Mucosa of gallbladder (tissue), 1 donor: ENCODE measurements at regions not wholly inside any gene's neighbourhood (a gene's known extent, or its start where the extent isn't known, plus 50 kb on each side); places are given as distances from the start of the nearest gene placed in this dataset.

ENCODE experiments used
- DNase-seq: peaks from one replicate; pipeline ENCODE4 v3.0.0-alpha.2; 2020; ENCODE audit warnings: low spot score
- donor health status: DM: no; HTN: no; CAD: no.

GRCh38 chr22:49241174-49241851 is 586.4 kb downstream of the BRD1 start:
- no peak for DNase-seq

DNA sequence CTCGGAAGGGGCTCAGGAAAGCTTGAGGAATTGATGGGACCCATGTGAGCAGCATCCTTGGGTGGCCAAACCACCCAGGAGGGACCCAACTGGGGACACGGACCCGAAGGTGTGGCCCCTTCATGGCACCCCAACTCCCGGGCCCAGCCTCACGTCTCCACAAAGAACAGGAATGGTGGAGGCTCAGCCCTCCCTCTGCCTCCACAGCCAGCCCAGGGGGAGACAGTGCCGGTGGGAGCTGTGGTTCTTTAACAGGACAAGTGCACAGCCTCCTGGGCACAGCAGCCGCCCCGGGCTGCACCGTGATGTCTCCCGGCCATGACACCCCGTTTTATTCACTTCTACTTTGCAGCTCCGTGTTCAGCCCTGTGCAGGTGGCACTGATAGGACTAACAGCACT is 587.2 kb downstream of the BRD1 start:
- no peak for DNase-seq

DNA sequence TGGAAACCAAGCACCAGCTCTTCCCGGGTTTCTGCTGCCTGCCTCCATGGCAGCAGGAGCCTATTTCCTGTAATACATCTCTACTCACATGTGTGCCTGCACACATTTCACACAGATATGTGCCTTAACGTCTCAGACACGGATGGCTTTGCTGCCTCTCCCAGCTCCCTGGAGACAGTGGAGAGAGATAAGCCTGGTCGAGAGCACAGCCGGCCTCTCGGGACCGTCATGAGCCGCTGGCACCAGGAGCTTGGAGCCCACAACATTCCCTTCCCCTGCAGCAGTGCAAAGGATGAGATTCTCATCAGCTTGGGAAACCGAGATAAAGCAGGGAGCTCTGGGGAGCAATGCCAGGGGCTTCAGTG is 587.7 kb downstream of the BRD1 start:
- no peak for DNase-seq

DNA sequence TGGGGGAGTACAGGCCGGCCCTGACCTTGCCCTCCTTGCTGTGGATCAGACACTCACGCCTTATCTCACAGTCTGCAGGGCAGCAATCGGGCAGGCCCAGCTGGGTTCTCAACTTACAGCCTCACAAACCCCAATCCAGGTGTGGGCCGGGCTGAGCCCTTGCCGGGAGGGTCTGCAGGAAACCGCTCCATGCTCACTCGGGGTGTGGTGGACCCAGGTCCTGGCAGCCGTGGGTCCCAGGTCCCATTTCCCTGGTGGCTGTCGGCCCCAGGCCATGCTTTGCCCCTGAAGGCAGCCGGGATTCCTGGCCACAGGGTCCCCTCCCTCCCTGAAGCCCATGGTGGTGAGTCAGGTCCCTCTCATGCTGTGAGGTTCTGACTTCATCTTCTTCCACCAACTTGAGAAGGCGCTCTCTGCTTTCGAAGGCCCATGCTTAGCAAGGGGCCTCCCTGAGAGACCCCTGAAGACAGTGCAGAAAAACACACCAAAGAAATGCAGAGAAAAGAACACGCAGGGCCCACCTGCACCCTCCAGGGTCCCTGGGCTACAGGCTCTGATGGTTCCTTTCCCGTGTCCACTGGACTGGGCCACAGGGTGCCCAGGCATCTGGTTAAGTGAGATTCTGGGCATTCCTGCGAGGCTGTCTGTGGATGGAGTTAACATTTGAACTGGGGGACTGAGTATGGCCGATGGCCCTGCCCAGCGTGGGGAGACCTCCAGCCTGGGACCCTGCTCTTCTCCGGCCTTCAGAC is 588.2 kb downstream of the BRD1 start:
- DNase-seq, result no peak

GRCh38 chr22:49238181-49239141 is 589.2 kb downstream of the BRD1 start:
- no peak for DNase-seq

- no peak for DNase-seq
Measured at GRCh38 chr22:49237703-49238102, 590.0 kb downstream of the BRD1 start.

DNA sequence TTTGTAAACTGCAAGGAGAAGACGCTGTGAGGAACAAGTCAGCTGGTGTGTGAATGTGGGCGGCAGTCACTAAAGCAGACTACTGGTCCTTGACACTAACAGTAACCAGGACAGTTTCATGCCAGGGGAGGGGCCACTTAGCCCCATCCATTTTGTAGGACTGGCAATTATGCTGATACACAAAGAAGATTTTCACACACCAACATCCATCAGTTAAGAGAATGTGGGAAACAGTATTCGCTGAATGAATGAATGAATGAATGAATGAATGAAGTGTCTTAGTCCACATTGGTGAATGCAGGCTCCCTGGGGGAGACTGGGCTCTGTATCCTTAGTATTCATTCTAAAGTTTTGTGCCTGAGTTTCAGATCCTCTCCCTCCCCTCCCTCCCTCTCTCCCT is 590.4 kb downstream of the BRD1 start:
- no peak for DNase-seq

DNA sequence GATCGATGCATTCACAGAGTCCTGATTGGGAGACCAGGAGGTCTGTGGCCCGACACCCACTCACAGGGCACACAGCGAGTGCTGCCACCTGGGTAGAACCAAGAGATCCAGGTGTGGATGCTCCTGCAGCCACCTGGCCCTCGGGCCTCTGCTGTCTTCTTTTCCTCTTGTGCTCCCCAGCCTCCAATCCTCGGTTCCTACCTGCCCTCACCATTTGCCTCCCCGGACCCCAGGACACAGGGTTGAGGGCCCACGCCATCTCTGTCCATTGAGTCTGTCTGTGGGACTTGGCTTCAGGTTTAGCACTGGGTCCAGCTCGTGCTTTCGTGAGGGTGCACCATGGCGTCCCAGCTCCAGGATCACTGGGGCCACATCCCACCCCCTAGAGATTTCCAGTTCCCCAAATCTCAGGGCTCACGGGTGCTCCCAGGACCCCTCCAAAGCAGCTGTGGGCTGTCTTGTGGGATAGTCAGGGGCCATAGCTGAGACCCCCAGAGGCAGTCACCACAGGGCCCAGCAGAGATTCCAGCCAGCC is 591.1 kb downstream of the BRD1 start:
- DNase-seq, result no peak

DNA sequence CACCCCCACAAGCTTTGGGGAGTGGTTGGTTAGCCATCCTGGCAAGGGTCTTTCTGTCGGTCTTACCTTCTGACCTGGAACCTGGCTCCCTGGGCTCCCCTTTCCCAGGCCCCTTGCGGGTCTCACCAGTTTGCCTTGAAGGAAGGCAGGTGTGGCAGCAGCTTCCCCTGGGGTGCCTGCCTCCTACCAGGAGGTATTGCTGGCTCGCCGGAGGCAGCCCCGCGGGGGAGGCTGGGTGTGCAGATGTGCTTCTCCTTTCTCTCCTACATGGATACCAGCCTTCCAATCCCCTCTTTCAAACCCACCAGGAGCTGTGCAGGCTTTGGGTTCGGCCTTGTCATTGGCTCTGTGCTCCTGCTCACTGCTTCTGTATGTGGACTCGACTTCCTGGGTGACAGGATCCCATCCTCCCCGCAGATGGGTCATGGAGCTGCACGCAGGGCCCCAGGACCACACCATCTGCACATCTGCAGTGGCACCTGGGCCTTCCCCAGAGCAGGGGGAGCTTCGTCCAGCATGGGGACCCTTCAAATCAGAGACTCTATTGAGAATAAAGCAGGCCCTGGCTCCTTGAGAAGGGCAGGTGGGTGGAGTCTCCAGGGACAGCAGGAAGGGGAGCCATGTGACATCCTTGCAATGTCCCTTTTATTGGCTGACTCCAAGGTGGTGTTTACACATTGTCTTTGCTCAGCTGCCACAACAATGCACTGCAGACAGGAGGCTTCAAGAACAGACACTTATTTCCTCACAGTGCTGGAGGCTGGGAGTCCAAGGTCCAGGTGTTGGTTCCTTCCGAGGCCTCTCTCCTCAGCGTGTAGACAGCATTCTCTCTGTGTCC is 592.0 kb downstream of the BRD1 start:
- peak; percentile 32 for DNase-seq

DNA sequence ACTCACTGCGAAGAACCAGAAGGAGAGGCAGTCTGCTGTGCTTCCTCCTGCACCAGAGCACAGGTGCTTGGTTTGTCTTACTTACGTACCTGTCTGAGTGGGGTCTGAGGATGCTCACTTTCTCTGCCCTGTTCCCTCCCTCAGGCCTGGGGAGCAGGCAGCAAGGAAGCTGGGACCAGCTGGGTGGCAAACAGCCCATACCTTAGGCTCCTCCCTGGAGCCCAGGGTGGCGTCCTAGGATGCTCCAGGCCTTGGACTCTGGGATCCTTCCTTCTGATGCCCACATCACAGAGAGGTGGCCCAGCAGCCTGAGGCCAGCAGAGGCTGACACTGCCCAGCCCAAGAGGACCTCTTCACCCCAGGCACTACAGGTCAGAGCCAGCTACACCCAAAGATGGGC is 593.2 kb downstream of the BRD1 start:
- DNase-seq, result peak; percentile 4

DNA sequence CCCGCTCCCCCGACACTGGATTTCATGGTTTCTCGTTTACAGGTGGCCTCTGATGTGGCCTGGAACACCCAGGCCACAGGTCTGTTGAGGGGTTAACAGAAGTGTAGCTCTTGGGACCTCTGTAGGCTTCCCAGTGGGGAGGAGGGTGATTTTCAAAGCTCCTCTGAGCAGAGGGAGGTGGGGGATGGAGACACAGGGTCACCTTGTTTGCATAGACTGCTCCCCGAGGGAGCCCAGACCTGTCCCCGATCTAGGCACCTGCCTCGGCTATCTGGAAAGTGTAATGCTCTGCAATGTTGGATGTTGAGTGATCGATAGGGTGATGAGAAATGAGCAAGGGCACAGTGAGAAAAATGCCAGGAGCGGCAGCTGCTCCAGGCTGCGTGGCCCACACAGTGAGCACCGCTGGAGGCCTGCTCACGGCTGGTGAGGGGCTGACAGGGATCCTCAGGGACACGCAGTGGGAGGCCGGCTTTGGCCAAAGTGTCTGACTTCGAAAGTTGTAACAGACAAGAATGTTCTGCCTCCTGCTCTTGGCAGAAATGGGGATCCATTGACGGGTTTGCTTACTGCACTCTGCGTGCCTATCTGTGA is 594.1 kb downstream of the BRD1 start:
- peak; percentile 7 for DNase-seq

DNA sequence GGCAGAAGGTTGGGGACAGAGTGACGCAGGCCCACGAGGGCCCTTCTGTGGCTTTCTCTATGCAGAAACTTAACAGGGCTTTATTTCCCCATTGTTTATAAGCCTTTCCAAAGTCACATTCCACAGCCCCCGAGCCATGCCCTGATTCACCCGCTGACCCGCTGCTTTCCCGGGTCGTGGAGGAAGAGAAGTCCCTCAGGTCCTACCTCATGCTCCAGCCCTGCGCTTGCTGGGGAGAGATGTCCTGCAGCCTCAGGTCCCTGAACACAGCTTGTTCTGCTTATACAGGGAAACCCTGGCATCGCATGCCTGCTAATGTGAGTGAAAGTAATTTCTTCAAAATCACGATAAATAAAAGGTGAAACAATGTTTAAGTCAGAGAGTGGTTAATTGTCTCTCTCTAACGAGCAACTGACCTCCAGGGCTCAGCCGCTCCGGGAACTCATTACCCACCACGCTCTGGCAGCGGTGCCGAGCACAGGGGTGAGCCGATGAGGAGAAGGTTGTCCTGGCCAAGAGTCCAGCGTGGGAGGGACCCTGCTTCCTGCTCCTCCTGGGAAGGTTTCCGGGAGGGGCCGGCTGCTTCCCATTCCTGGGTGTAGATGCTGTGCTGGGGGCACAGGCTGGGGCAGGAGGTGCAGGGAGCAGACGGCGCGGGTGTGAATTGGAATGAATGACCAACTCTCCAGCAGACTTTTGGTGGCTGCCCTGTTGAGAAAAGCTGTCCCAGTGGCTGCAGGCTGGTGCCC is 595.2 kb downstream of the BRD1 start:
- peak; percentile 6 for DNase-seq

DNA sequence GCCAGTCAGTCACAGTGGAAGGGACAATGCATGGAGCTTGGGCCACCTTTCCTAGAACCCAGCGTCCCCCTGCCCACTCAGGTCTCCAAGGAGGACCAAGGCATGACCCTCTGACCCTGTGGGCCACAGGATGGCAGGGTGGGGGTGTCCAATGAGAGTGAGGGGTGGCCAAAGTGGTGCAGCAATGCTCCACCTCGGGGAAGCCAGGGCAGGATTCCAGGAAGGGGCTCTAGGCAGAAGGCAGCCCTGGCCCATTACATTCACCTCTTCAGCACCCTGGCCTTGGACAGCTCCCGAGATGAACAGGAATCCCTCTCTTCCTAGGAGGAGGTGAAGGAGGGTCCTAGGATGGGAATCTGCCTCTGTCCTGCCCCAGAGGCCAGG is 597.5 kb downstream of the BRD1 start:
- peak; percentile 8 for DNase-seq

DNA sequence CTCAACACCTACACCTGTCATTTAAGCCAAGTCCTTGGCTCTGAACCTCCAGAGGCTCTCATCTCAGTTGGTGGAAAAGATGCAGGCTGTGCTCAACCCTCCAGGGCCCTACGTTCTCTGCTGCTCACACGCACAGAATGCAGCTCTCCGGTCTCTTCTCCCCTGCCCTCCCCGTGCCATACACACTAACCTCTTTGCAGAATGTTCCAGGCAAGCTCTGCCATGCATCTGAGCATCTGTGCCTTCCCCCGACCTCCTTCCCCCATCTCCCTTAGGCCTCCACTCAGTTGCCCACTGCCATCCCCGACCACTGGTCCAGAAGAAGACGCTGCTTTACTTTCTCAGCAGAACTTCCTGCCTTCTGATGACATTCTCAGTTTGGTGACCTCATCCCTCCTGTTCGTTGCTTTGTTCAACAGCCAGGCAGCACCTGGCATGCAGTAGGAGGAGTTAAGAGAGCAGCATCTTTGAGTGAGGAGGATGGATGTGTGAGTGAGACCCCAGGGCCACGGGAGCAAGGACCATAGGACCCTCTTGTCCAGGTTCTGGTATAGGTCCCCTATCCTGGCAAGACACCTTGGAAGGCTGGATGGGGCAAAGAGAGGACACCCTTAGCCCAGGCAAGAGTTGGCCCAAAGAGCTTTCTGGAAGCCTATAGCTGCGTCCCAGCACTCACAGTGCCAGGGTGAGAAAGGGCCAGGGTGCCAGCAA is 598.0 kb downstream of the BRD1 start:
- no peak for DNase-seq

- peak; percentile 4 for DNase-seq
Measured at GRCh38 chr22:49228431-49229037, 599.1 kb downstream of the BRD1 start.

DNA sequence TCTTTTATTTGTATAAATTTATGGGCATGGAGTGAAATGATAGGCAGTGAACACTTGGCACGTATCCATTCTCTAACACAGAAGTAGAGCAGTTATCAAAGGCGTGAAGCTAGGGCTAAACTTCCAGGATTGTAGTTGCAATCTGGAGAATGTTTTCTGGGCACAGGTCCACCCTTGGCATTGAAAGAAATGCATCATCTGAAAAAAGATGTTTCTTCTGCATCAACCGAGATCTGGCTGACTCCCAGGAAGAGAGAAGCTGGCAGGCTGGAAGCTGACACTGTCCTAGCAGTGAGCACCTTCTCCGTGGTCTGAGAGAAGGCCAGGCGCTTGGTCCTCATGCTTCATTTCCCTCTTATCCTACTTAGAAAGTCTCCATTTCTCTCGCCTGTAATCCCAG is 600.0 kb downstream of the BRD1 start:
- DNase-seq, result peak; percentile 7

- no peak for DNase-seq
Measured at GRCh38 chr22:49226096-49226495, 601.6 kb downstream of the BRD1 start.

GRCh38 chr22:49224243-49224642 is 603.4 kb downstream of the BRD1 start:
- no peak for DNase-seq

DNA sequence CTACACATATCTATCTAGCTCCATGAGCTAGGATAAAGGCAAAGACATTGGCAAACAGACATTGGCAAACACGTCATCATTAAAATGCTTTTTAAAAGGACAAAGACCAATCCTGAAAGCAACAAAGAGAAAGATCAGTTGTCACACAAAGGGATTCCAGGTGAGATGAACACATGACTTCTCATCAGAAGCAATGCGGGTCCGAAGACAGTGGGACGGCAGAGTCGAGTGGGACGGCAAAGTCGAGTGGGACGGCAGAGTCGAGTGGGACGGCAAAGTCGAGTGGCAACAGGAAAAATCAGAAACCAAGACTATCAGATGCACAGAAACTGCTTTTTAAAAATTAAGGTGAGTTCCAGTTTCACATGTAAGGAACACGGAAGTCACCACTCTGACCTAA is 609.5 kb downstream of the BRD1 start:
- DNase-seq, result no peak
